ENCODE measurements at regions not wholly inside any gene's neighbourhood (a gene's known extent, or its start where the extent isn't known, plus 50 kb on each side); places are given as distances from the start of the nearest gene placed in this dataset.

DNA sequence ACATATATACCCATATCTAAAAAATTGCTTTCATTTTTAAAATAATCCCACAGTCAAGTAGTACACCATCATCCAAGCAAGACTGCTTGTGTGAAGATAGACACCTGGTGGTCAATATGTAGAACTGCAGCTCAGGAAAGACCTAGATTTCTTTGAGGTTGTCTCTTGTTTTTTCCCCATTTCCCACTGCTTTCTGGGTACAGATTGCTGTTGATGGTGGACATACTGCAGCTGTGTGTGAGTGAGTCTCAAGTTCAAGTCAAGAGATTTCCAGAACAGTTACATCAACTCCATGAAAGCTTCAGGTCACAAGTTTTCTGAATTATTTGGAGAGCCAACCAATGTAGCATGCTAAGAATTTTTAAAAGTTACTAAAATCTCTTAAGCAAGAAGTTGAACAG is 306.4 kb downstream of the DUSP10 start:
- TF ChIP-seq CSDC2 (CRISPR knock-in tag; IDR thresholded peaks at IDR 0.05) = no peak
- no peak for TF ChIP-seq ZNF8 (CRISPR knock-in tag; IDR thresholded peaks at IDR 0.05)
- TF ChIP-seq ZFP30 (CRISPR knock-in tag; IDR thresholded peaks at IDR 0.05) = no peak
- TF ChIP-seq, protein P1, sequence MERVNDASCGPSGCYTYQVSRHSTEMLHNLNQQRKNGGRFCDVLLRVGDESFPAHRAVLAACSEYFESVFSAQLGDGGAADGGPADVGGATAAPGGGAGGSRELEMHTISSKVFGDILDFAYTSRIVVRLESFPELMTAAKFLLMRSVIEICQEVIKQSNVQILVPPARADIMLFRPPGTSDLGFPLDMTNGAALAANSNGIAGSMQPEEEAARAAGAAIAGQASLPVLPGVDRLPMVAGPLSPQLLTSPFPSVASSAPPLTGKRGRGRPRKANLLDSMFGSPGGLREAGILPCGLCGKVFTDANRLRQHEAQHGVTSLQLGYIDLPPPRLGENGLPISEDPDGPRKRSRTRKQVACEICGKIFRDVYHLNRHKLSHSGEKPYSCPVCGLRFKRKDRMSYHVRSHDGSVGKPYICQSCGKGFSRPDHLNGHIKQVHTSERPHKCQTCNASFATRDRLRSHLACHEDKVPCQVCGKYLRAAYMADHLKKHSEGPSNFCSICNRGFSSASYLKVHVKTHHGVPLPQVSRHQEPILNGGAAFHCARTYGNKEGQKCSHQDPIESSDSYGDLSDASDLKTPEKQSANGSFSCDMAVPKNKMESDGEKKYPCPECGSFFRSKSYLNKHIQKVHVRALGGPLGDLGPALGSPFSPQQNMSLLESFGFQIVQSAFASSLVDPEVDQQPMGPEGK (CRISPR knock-in tag; IDR thresholded peaks at IDR 0.05; ENCODE audit: borderline replicate concordance) = no peak
- no peak for TF ChIP-seq TOX (CRISPR knock-in tag; IDR thresholded peaks at IDR 0.05; ENCODE audit: borderline replicate concordance)
- TF ChIP-seq, protein P2, sequence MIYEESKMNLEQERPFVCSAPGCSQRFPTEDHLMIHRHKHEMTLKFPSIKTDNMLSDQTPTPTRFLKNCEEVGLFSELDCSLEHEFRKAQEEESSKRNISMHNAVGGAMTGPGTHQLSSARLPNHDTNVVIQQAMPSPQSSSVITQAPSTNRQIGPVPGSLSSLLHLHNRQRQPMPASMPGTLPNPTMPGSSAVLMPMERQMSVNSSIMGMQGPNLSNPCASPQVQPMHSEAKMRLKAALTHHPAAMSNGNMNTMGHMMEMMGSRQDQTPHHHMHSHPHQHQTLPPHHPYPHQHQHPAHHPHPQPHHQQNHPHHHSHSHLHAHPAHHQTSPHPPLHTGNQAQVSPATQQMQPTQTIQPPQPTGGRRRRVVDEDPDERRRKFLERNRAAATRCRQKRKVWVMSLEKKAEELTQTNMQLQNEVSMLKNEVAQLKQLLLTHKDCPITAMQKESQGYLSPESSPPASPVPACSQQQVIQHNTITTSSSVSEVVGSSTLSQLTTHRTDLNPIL (CRISPR knock-in tag; IDR thresholded peaks at IDR 0.05; ENCODE audit: low read depth) = no peak
- TF ChIP-seq, protein P3, sequence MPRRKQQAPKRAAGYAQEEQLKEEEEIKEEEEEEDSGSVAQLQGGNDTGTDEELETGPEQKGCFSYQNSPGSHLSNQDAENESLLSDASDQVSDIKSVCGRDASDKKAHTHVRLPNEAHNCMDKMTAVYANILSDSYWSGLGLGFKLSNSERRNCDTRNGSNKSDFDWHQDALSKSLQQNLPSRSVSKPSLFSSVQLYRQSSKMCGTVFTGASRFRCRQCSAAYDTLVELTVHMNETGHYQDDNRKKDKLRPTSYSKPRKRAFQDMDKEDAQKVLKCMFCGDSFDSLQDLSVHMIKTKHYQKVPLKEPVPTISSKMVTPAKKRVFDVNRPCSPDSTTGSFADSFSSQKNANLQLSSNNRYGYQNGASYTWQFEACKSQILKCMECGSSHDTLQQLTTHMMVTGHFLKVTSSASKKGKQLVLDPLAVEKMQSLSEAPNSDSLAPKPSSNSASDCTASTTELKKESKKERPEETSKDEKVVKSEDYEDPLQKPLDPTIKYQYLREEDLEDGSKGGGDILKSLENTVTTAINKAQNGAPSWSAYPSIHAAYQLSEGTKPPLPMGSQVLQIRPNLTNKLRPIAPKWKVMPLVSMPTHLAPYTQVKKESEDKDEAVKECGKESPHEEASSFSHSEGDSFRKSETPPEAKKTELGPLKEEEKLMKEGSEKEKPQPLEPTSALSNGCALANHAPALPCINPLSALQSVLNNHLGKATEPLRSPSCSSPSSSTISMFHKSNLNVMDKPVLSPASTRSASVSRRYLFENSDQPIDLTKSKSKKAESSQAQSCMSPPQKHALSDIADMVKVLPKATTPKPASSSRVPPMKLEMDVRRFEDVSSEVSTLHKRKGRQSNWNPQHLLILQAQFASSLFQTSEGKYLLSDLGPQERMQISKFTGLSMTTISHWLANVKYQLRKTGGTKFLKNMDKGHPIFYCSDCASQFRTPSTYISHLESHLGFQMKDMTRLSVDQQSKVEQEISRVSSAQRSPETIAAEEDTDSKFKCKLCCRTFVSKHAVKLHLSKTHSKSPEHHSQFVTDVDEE (CRISPR knock-in tag; IDR thresholded peaks at IDR 0.05) = no peak
- TF ChIP-seq ESRRG (CRISPR knock-in tag; IDR thresholded peaks at IDR 0.05) = no peak
- no peak for TF ChIP-seq ZC3H10 (CRISPR knock-in tag; IDR thresholded peaks at IDR 0.05)
- TF ChIP-seq OSR1 (CRISPR knock-in tag; IDR thresholded peaks at IDR 0.05) = no peak
- TF ChIP-seq PPARA (CRISPR knock-in tag; IDR thresholded peaks at IDR 0.05; ENCODE audit: borderline replicate concordance) = no peak
- TF ChIP-seq GLIS3 (CRISPR knock-in tag; IDR thresholded peaks at IDR 0.05) = no peak
- no peak for TF ChIP-seq ISL1 (CRISPR knock-in tag; IDR thresholded peaks at IDR 0.05)
- TF ChIP-seq ARNTL (CRISPR knock-in tag; IDR thresholded peaks at IDR 0.05; ENCODE audit: borderline replicate concordance, low read depth) = no peak
